Fibroblast of lung (primary cell): ENCODE measurements at regions not wholly inside any gene's neighbourhood (a gene's known extent, or its start where the extent isn't known, plus 50 kb on each side); places are given as distances from the start of the nearest gene placed in this dataset.

Source experiments
- DNase-seq, 2 donors: peaks; one replicate each; pipeline versions ENCODE4 v3.0.0 to v3.0.0-alpha.2; 2010; ENCODE audit warnings: low read depth in 2 of 2
- H2AFZ ChIP-seq: 2 replicates; pipeline ENCODE4 v1.5.1; 2012; ENCODE audit warnings: low read length, control low read depth, inconsistent platforms
- H3K27ac ChIP-seq: 2 replicates; pipeline ENCODE4 v1.5.1; 2011; ENCODE audit warnings: low read length, control low read depth; ENCODE audit not compliant: insufficient read depth
- H3K27me3 ChIP-seq: 2 replicates; pipeline ENCODE4 v1.5.1; 2011; ENCODE audit warnings: mild to moderate bottlenecking, low read length; ENCODE audit not compliant: control insufficient read depth, insufficient read depth
- H3K36me3 ChIP-seq: 2 replicates; pipeline ENCODE4 v1.5.1; 2011; ENCODE audit warnings: low read length; ENCODE audit not compliant: control insufficient read depth, insufficient read depth
- H3K4me1 ChIP-seq: 2 replicates; pipeline ENCODE4 v1.5.1; 2011; ENCODE audit warnings: low read length; ENCODE audit not compliant: control insufficient read depth, insufficient read depth; ENCODE audit errors: extremely low read depth
- H3K4me2 ChIP-seq: 2 replicates; pipeline ENCODE4 v1.5.1; 2011; ENCODE audit warnings: low read length, control low read depth; ENCODE audit not compliant: insufficient read depth; ENCODE audit errors: extremely low read depth
- H3K4me3 ChIP-seq, 4 experiments: fragments of 200-600 bp in 1 of 4; sonication (generic) in 1 of 4; replicated peaks in 1 of 4; 2 replicates each; pipeline ENCODE4 v1.5.1; 2011 to 2016; ENCODE audit warnings: low read length in 4 of 4, low read depth in 3 of 4, mild to moderate bottlenecking in 3 of 4, control low read depth in 2 of 4, inconsistent platforms in 1 of 4, mixed read lengths in 1 of 4; ENCODE audit not compliant: insufficient read depth in 1 of 4; ENCODE audit errors: control extremely low read depth in 1 of 4
- H3K79me2 ChIP-seq: 2 replicates; pipeline ENCODE4 v1.5.1; 2012; ENCODE audit warnings: mild to moderate bottlenecking, low read length, inconsistent platforms; ENCODE audit not compliant: control insufficient read depth, insufficient read depth
- H3K9ac ChIP-seq: 2 replicates; pipeline ENCODE4 v1.5.1; 2011; ENCODE audit warnings: mild to moderate bottlenecking, low read length, control low read depth; ENCODE audit not compliant: insufficient read depth
- H3K9me3 ChIP-seq: 2 replicates; pipeline ENCODE4 v1.5.1; 2012; ENCODE audit warnings: low read depth, low read length; ENCODE audit not compliant: control insufficient read depth, insufficient read depth
- H4K20me1 ChIP-seq: 2 replicates; pipeline ENCODE4 v1.5.1; 2011; ENCODE audit warnings: low read length; ENCODE audit not compliant: control insufficient read depth, insufficient read depth; ENCODE audit errors: extremely low read depth
- CTCF ChIP-seq, 2 donors: IDR thresholded peaks in 1 of 2; conservative IDR thresholded peaks in 1 of 2; 1 replicate in 1 of 2; 2 replicates in 1 of 2; pipeline ENCODE4 v1.5.1; 2011 to 2012; ENCODE audit warnings: low read length in 2 of 2, control low read depth in 1 of 2, inconsistent platforms in 1 of 2, low read depth in 1 of 2, mild to moderate bottlenecking in 1 of 2
- EZH2 ChIP-seq: IDR thresholded peaks from 2 replicates; pipeline ENCODE4 v1.5.1; 2012; ENCODE audit warnings: low read length, control low read depth, mild to moderate bottlenecking; ENCODE audit errors: missing control alignments

GRCh38 chr3:59189526-59189925 lies 139.7 kb upstream of the CFAP20DC start:
- H3K4me2 ChIP-seq: no peak overlapping the region
- no peaks in the 10 kb centered on the region for H3K36me3 ChIP-seq
- H3K27me3 ChIP-seq: no peaks in the 10 kb centered on the region
- H4K20me1 ChIP-seq: no peaks in the 10 kb centered on the region
- no peaks in the 10 kb centered on the region for H3K4me1 ChIP-seq
- no peak for TF ChIP-seq EZH2
- TF ChIP-seq CTCF (conservative IDR thresholded peaks at IDR 0.05 in 1 of 2, IDR thresholded peaks at IDR 0.05 in 1 of 2; ENCODE audit: low read depth in 1 of 2, low read length in 2 of 2): no peak
- no peak overlapping the region for H3K4me3 ChIP-seq
- H3K9ac ChIP-seq: no peak overlapping the region
- DNase-seq: no peak
- H2AFZ ChIP-seq: no peak overlapping the region
- H3K27ac ChIP-seq: no peak overlapping the region
- no peaks in the 10 kb centered on the region for H3K9me3 ChIP-seq
- no peaks in the 10 kb centered on the region for H3K79me2 ChIP-seq

GRCh38 chr3:59186725-59187124 lies 136.9 kb upstream of the CFAP20DC start:
- TF ChIP-seq CTCF (conservative IDR thresholded peaks at IDR 0.05 in 1 of 2, IDR thresholded peaks at IDR 0.05 in 1 of 2; ENCODE audit: low read depth in 1 of 2, low read length in 2 of 2): no peak
- no peak for TF ChIP-seq EZH2
- H3K27ac ChIP-seq: no peak overlapping the region
- H2AFZ ChIP-seq: no peak overlapping the region
- no peak for DNase-seq
- H3K9ac ChIP-seq: no peak overlapping the region
- no peak overlapping the region for H3K4me3 ChIP-seq
- H3K36me3 ChIP-seq: no peaks in the 10 kb centered on the region
- no peak overlapping the region for H3K4me2 ChIP-seq
- no peaks in the 10 kb centered on the region for H3K4me1 ChIP-seq
- no peaks in the 10 kb centered on the region for H3K27me3 ChIP-seq
- H3K79me2 ChIP-seq: no peaks in the 10 kb centered on the region
- H4K20me1 ChIP-seq: no peaks in the 10 kb centered on the region
- H3K9me3 ChIP-seq: no peaks in the 10 kb centered on the region

- TF ChIP-seq EZH2: no peak
- no peak for TF ChIP-seq CTCF (conservative IDR thresholded peaks at IDR 0.05 in 1 of 2, IDR thresholded peaks at IDR 0.05 in 1 of 2; ENCODE audit: low read depth in 1 of 2, low read length in 2 of 2)
- Histone ChIP-seq H3K4me2 (no peak overlapping the region), H3K9me3 (no peaks in the 10 kb centered on the region), H3K4me1 (no peaks in the 10 kb centered on the region), H4K20me1 (no peaks in the 10 kb centered on the region), H3K4me3 (no peak overlapping the region), H3K79me2 (no peaks in the 10 kb centered on the region), H3K27me3 (no peaks in the 10 kb centered on the region), H3K27ac (no peak overlapping the region), H2AFZ (no peak overlapping the region), H3K9ac (no peak overlapping the region), H3K36me3 (no peaks in the 10 kb centered on the region)
- peak; percentile 20 to 59 for DNase-seq
Observed at GRCh38 chr3:59185591-59186369, 136.0 kb upstream of the CFAP20DC start.
